ENCODE measurements at regions not wholly inside any gene's neighbourhood (a gene's known extent, or its start where the extent isn't known, plus 50 kb on each side); places are given as distances from the start of the nearest gene placed in this dataset.

GRCh38 chr1:217018648-217019047, 295.4 kb upstream of the ESRRG start:
- Mint-ChIP-seq H3K27me3 (ENCODE audit: unreplicated experiment) (no peaks in the 10 kb centered on the region), H3K36me3 (ENCODE audit: unreplicated experiment) (no peaks in the 10 kb centered on the region), H3K4me3 (ENCODE audit: unreplicated experiment) (no peak overlapping the region), H3K27ac (ENCODE audit: unreplicated experiment) (no peak overlapping the region), H3K9me3 (ENCODE audit: unreplicated experiment) (no peaks in the 10 kb centered on the region), H3K4me1 (ENCODE audit: unreplicated experiment) (no peaks in the 10 kb centered on the region)
- no peak for TF ChIP-seq CTCF (IDR thresholded peaks at IDR 0.05)
- no peak for DNase-seq (ENCODE audit: extremely low spot score, unreplicated experiment)

- no peak overlapping the region for H3K4me3 Mint-ChIP-seq (ENCODE audit: unreplicated experiment)
- no peak overlapping the region for H3K27ac Mint-ChIP-seq (ENCODE audit: unreplicated experiment)
- H3K4me1 Mint-ChIP-seq (ENCODE audit: unreplicated experiment) = no peaks in the 10 kb centered on the region
- no peaks in the 10 kb centered on the region for H3K9me3 Mint-ChIP-seq (ENCODE audit: unreplicated experiment)
- no peaks in the 10 kb centered on the region for H3K36me3 Mint-ChIP-seq (ENCODE audit: unreplicated experiment)
- DNase-seq (ENCODE audit: extremely low spot score, unreplicated experiment) = no peak
- TF ChIP-seq CTCF (IDR thresholded peaks at IDR 0.05) = no peak
- H3K27me3 Mint-ChIP-seq (ENCODE audit: unreplicated experiment) = no peaks in the 10 kb centered on the region
Measured at GRCh38 chr1:217017165-217017564, 293.9 kb upstream of the ESRRG start.

GRCh38 chr1:217014066-217014465, 290.8 kb upstream of the ESRRG start:
- Mint-ChIP-seq H3K4me1 (ENCODE audit: unreplicated experiment) (no peaks in the 10 kb centered on the region), H3K9me3 (ENCODE audit: unreplicated experiment) (no peaks in the 10 kb centered on the region), H3K27me3 (ENCODE audit: unreplicated experiment) (no peaks in the 10 kb centered on the region), H3K4me3 (ENCODE audit: unreplicated experiment) (no peak overlapping the region), H3K36me3 (ENCODE audit: unreplicated experiment) (no peaks in the 10 kb centered on the region), H3K27ac (ENCODE audit: unreplicated experiment) (no peak overlapping the region)
- no peak for DNase-seq (ENCODE audit: extremely low spot score, unreplicated experiment)
- TF ChIP-seq CTCF (IDR thresholded peaks at IDR 0.05) = no peak

- no peak for TF ChIP-seq CTCF (IDR thresholded peaks at IDR 0.05)
- Mint-ChIP-seq H3K4me1 (ENCODE audit: unreplicated experiment) (no peaks in the 10 kb centered on the region), H3K4me3 (ENCODE audit: unreplicated experiment) (no peak overlapping the region)
Measured at GRCh38 chr1:217012659-217013058, 289.4 kb upstream of the ESRRG start.

GRCh38 chr1:217011097-217011496, 287.9 kb upstream of the ESRRG start:
- Mint-ChIP-seq H3K27ac (ENCODE audit: unreplicated experiment) (no peak overlapping the region), H3K4me1 (ENCODE audit: unreplicated experiment) (no peaks in the 10 kb centered on the region), H3K4me3 (ENCODE audit: unreplicated experiment) (no peak overlapping the region), H3K36me3 (ENCODE audit: unreplicated experiment) (no peaks in the 10 kb centered on the region), H3K9me3 (ENCODE audit: unreplicated experiment) (no peaks in the 10 kb centered on the region), H3K27me3 (ENCODE audit: unreplicated experiment) (no peaks in the 10 kb centered on the region)
- TF ChIP-seq CTCF (IDR thresholded peaks at IDR 0.05) = no peak
- DNase-seq (ENCODE audit: extremely low spot score, unreplicated experiment) = no peak

More at GRCh38 chr1:217012659-217013058, 289.4 kb upstream of the ESRRG start:
- no peak overlapping the region for H3K27ac Mint-ChIP-seq (ENCODE audit: unreplicated experiment)
- no peaks in the 10 kb centered on the region for H3K36me3 Mint-ChIP-seq (ENCODE audit: unreplicated experiment)
- H3K27me3 Mint-ChIP-seq (ENCODE audit: unreplicated experiment) = no peaks in the 10 kb centered on the region
- no peaks in the 10 kb centered on the region for H3K9me3 Mint-ChIP-seq (ENCODE audit: unreplicated experiment)
- no peak for DNase-seq (ENCODE audit: extremely low spot score, unreplicated experiment)

Data from osteocyte (in vitro differentiated cells).